BJ (cell line): ENCODE measurements at regions not wholly inside any gene's neighbourhood (a gene's known extent, or its start where the extent isn't known, plus 50 kb on each side); places are given as distances from the start of the nearest gene placed in this dataset.

Experiments used
- CTCF ChIA-PET: fragments of 350-600 bp; formaldehyde crosslinking; extraction: SDS; loops from one replicate; lab custom pipeline; 2021; ENCODE audit warnings: antibody characterized with exemption, inconsistent platforms; lab: Yijun Ruan, JAX
- POLR2A ChIA-PET: fragments of 300-600 bp; sonication (Branson Sonifier 250); formaldehyde crosslinking; extraction: SDS; loops from one replicate; lab custom pipeline; 2021; ENCODE audit warnings: antibody characterized with exemption; lab: Charles Lee
- DNase-seq: peaks from one replicate; pipeline ENCODE4 v3.0.0-alpha.2; 2011; ENCODE audit warnings: low read depth
- H3K27me3 ChIP-seq: 2 replicates; pipeline ENCODE4 v1.6.0; 2011; ENCODE audit warnings: low read length; ENCODE audit not compliant: control insufficient read depth, insufficient read depth
- H3K36me3 ChIP-seq: 2 replicates; pipeline ENCODE4 v1.5.1; 2011; ENCODE audit warnings: low read length; ENCODE audit not compliant: control insufficient read depth, insufficient read depth
- H3K4me3 ChIP-seq: 2 replicates; pipeline ENCODE4 v1.5.1; 2011; ENCODE audit warnings: low read depth, mild to moderate bottlenecking, control low read depth, low read length
- CTCF ChIP-seq: IDR thresholded peaks from 2 replicates; pipeline ENCODE4 v1.5.1; 2011; ENCODE audit warnings: low read depth, mild to moderate bottlenecking, control low read depth, inconsistent platforms, low read length, moderate library complexity; ENCODE audit not compliant: insufficient read depth

GRCh38 chr5:3891113-3891512, 295.5 kb downstream of the IRX1 start:
- H3K27me3 ChIP-seq, result no peaks in the 10 kb centered on the region
- no peak for TF ChIP-seq CTCF
- CTCF ChIA-PET, result no interaction called here
- POLR2A ChIA-PET, result no interaction called here
- DNase-seq, result no peak
- H3K4me3 ChIP-seq, result no peak overlapping the region
- H3K36me3 ChIP-seq, result no peaks in the 10 kb centered on the region

- Histone ChIP-seq H3K4me3 (no peak overlapping the region), H3K27me3 (no peaks in the 10 kb centered on the region), H3K36me3 (no peaks in the 10 kb centered on the region)
- no peak for DNase-seq
- ChIA-PET CTCF (no interaction called here), POLR2A (no interaction called here)
- no peak for TF ChIP-seq CTCF
These were observed 297.9 kb downstream of the IRX1 start for GRCh38 chr5:3893527-3893926.

DNA sequence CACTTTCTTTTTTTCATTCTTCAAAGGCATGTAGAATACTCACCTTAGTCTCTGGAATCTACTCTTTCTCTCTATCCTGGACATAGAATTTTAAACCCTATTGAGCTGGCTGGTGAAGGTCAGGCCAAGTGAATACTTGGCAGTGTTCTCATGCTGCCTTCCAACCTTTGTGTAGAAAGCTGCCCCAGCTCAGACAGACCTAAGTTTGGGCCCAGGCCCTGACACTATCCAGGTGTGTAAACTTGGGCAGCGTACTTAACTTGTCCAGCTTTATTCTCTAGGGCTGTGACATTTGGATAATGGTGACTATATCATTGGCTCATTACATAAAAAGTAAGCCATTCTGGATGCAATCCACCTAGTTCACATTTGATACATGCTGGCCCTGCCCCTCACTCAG, 298.3 kb downstream of the IRX1 start:
- ChIA-PET POLR2A (no interaction called here), CTCF (no interaction called here)
- no peak for TF ChIP-seq CTCF
- H3K27me3 ChIP-seq, result no peaks in the 10 kb centered on the region
- DNase-seq, result no peak
- H3K4me3 ChIP-seq, result no peak overlapping the region
- H3K36me3 ChIP-seq, result no peaks in the 10 kb centered on the region

DNA sequence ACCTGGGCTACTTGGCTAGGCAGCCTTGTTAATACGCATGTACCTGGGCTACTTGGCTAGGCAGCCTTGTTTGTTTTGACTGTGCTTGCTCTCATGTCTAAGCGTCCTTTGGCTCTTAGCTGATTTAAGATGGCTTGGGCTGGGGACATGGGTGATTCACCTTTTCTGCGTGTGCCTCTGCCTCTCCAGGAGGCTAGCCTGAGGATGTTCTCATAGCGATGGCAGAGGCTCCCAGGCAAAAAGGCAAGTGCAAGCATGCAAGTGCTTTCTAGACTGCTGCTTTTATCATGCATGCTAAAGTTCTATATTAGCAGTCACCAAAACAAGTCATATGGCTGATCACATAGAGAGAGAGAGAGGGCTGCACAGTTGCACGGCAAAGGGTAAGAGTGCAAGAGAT, 300.5 kb downstream of the IRX1 start:
- no peaks in the 10 kb centered on the region for H3K36me3 ChIP-seq
- H3K27me3 ChIP-seq, result no peaks in the 10 kb centered on the region
- no peak overlapping the region for H3K4me3 ChIP-seq
- ChIA-PET CTCF (no interaction called here), POLR2A (no interaction called here)
- no peak for TF ChIP-seq CTCF
- DNase-seq, result no peak

- POLR2A ChIA-PET, result no interaction called here
- no peak for DNase-seq
- no peak overlapping the region for H3K4me3 ChIP-seq
- no peak for TF ChIP-seq CTCF
- CTCF ChIA-PET, result no interaction called here
- no peaks in the 10 kb centered on the region for H3K36me3 ChIP-seq
- H3K27me3 ChIP-seq, result no peaks in the 10 kb centered on the region
These were observed 303.5 kb downstream of the IRX1 start for GRCh38 chr5:3899093-3899492.
